SK-N-SH (cell line): ENCODE measurements at regions not wholly inside any gene's neighbourhood (a gene's known extent, or its start where the extent isn't known, plus 50 kb on each side); places are given as distances from the start of the nearest gene placed in this dataset.

Experiments used
- CTCF ChIA-PET: fragments of 300-600, 350-600 bp; formaldehyde crosslinking; extraction: SDS; loops from one replicate; lab custom pipeline; 2021; lab: Yijun Ruan, JAX
- POLR2A ChIA-PET: fragments of 350-600 bp; sonication (Branson Sonifier 250); formaldehyde crosslinking; extraction: SDS; loops from one replicate; lab custom pipeline; 2020; ENCODE audit warnings: antibody characterized with exemption, inconsistent platforms; lab: Yijun Ruan, JAX
- DNase-seq: peaks from one replicate; pipeline ENCODE4 v3.0.0; 2012
- H2AFZ ChIP-seq: fragments of 200-600 bp; sonication (generic); 2 replicates; pipeline ENCODE4 v1.8.1; 2016; ENCODE audit warnings: antibody characterized with exemption, mild to moderate bottlenecking, low read depth
- H3F3A ChIP-seq: fragments of 200-600 bp; sonication (generic); replicated peaks from 2 replicates; pipeline ENCODE3; 2016; ENCODE audit warnings: antibody characterized with exemption, mild to moderate bottlenecking; ENCODE audit not compliant: insufficient read depth
- H3K27ac ChIP-seq, 2 experiments: fragments of 200-500 bp in 1 of 2; fragments of 200-600 bp in 1 of 2; sonication (Bioruptor generic) in 1 of 2; sonication (generic), shearing (Covaris generic) in 1 of 2; 2 replicates each; pipeline versions ENCODE4 v1.5.1 to v1.6.1; 2014 to 2016; ENCODE audit warnings: low read depth in 2 of 2, inconsistent platforms in 1 of 2, low read length in 1 of 2, mild to moderate bottlenecking in 1 of 2, mixed read lengths in 1 of 2
- H3K27me3 ChIP-seq: fragments of 200-600 bp; sonication (generic), shearing (Covaris generic); 2 replicates; pipeline ENCODE4 v1.6.1; 2016; ENCODE audit warnings: mixed run types; ENCODE audit not compliant: insufficient read depth
- H3K36me3 ChIP-seq, 2 experiments: fragments of 200-500 bp in 1 of 2; fragments of 200-600 bp in 1 of 2; sonication (Bioruptor generic) in 1 of 2; sonication (generic) in 1 of 2; replicated peaks in 1 of 2; 2 replicates each; pipeline versions ENCODE3 to v1.5.1; 2014 to 2016; ENCODE audit warnings: low read length in 1 of 2, mild to moderate bottlenecking in 1 of 2; ENCODE audit not compliant: insufficient read depth in 2 of 2, control insufficient read depth in 1 of 2
- H3K4me1 ChIP-seq, 2 experiments: fragments of 200-500 bp in 1 of 2; fragments of 200-600 bp in 1 of 2; sonication (Bioruptor generic) in 1 of 2; sonication (generic), shearing (Covaris generic) in 1 of 2; 2 replicates each; pipeline versions ENCODE4 v1.5.1 to v1.6.1; 2014 to 2016; ENCODE audit warnings: low read depth in 1 of 2, low read length in 1 of 2, mixed run types in 1 of 2; ENCODE audit not compliant: insufficient read depth in 2 of 2, control insufficient read depth in 1 of 2
- H3K4me2 ChIP-seq: fragments of 200-600 bp; sonication (generic), shearing (Covaris generic); 2 replicates; pipeline ENCODE4 v1.6.1; 2017; ENCODE audit warnings: mixed run types
- H3K4me3 ChIP-seq, 2 experiments: fragments of 200-500 bp in 1 of 2; fragments of 200-600 bp in 1 of 2; sonication (Bioruptor generic) in 1 of 2; sonication (generic), shearing (Covaris generic) in 1 of 2; 2 replicates each; pipeline versions ENCODE4 v1.5.1 to v1.8.1; 2014 to 2016; ENCODE audit warnings: low read depth in 2 of 2, inconsistent platforms in 1 of 2, low read length in 1 of 2, mild to moderate bottlenecking in 1 of 2, mixed read lengths in 1 of 2, moderate library complexity in 1 of 2
- H3K79me2 ChIP-seq: fragments of 200-600 bp; sonication (generic); 2 replicates; pipeline ENCODE4 v1.8.1; 2017; ENCODE audit warnings: mild to moderate bottlenecking; ENCODE audit not compliant: insufficient read depth
- H3K9ac ChIP-seq: fragments of 200-600 bp; sonication (generic); 2 replicates; pipeline ENCODE4 v1.6.1; 2017; ENCODE audit warnings: mixed run types
- H3K9me2 ChIP-seq: fragments of 200-600 bp; sonication (generic); 2 replicates; pipeline ENCODE4 v1.6.1; 2017; ENCODE audit warnings: mixed run types
- H3K9me3 ChIP-seq: fragments of 200-600 bp; sonication (generic); 2 replicates; pipeline ENCODE4 v1.6.1; 2017; ENCODE audit warnings: mixed run types, mild to moderate bottlenecking, moderate library complexity
- H4K20me1 ChIP-seq: fragments of 200-600 bp; sonication (generic); 2 replicates; pipeline ENCODE4 v1.6.1; 2017; ENCODE audit warnings: mild to moderate bottlenecking, mixed run types; ENCODE audit not compliant: insufficient read depth
- CHD2 ChIP-seq: fragments of 150-350 bp; IDR thresholded peaks from 2 replicates; pipeline ENCODE4 v1.6.1; 2018; ENCODE audit warnings: low read length; ENCODE audit not compliant: partially characterized antibody
- EZH2phosphoT487 ChIP-seq: fragments of 200-600 bp; sonication (generic); IDR thresholded peaks from 2 replicates; pipeline ENCODE4 v1.6.1; 2017; ENCODE audit warnings: low read depth, mixed run types, mild to moderate bottlenecking, antibody characterized with exemption, moderate library complexity, borderline replicate concordance
- FOSL2 ChIP-seq: IDR thresholded peaks from 2 replicates; pipeline ENCODE4 v1.4.0; 2012; ENCODE audit warnings: low read depth, mild to moderate bottlenecking, moderate library complexity, borderline replicate concordance
- FOXJ3 ChIP-seq: sonication (generic); formaldehyde crosslinking; IDR thresholded peaks from 2 replicates; pipeline ENCODE4 v1.5.1; 2020; ENCODE audit warnings: mild to moderate bottlenecking, missing genetic modification reagents
- MXI1 ChIP-seq: IDR thresholded peaks from 2 replicates; pipeline ENCODE4 v1.6.1; 2012; ENCODE audit warnings: mild to moderate bottlenecking, low read depth, low read length, improper control_type of control experiment
- NFIC ChIP-seq: IDR thresholded peaks from 2 replicates; pipeline ENCODE4 v1.4.0; 2012; ENCODE audit warnings: borderline replicate concordance
- NRF1 ChIP-seq: IDR thresholded peaks from 2 replicates; pipeline ENCODE4 v1.6.1; 2012; ENCODE audit warnings: low read depth, mild to moderate bottlenecking, low read length
- REST ChIP-seq: IDR thresholded peaks from 2 replicates; pipeline ENCODE4 v1.6.1; 2012; ENCODE audit warnings: mild to moderate bottlenecking, low read depth, low read length, moderate library complexity
- TAF1 ChIP-seq: IDR thresholded peaks from 2 replicates; pipeline ENCODE4 v1.6.1; 2012; ENCODE audit warnings: low read depth, mild to moderate bottlenecking, low read length, moderate library complexity, borderline replicate concordance
- TCF12 ChIP-seq: IDR thresholded peaks from 2 replicates; pipeline ENCODE4 v1.4.0; 2012
- TEAD4 ChIP-seq: IDR thresholded peaks from 2 replicates; pipeline ENCODE4 v1.4.0; 2012; ENCODE audit warnings: mild to moderate bottlenecking, borderline replicate concordance; ENCODE audit not compliant: insufficient read depth
- USF2 ChIP-seq: fragments of 150-350 bp; IDR thresholded peaks from 2 replicates; pipeline ENCODE4 v1.6.1; 2017; ENCODE audit warnings: antibody characterized with exemption, low read length, low read depth, borderline replicate concordance
- WGBS: methylation state at CpG from one replicate; pipeline ENCODE4 v1.1.6; 2017; ENCODE audit warnings: low lambda C conversion rate; 5-methylcytosine and 5-hydroxymethylcytosine counted together

GRCh38 chr6:21538186-21538798 lies 55.3 kb upstream of the SOX4 start:
- Histone ChIP-seq H3K4me1 (peaks cover 0 to 11% of the 10 kb centered on the region in 2 experiments; a peak in 1 of 4 replicates), H3K36me3 (no peaks in the 10 kb centered on the region), H3K4me3 (no peak overlapping the region), H4K20me1 (no peaks in the 10 kb centered on the region), H3F3A (no peaks in the 10 kb centered on the region), H3K9me3 (no peaks in the 10 kb centered on the region), H3K79me2 (no peaks in the 10 kb centered on the region), H3K4me2 (no peak overlapping the region), H3K9me2 (no peaks in the 10 kb centered on the region), H2AFZ (no peak overlapping the region), H3K27ac (peak overlapping the region in 1 of 2 experiments; percentile 43; a peak in 1 of 4 replicates), H3K9ac (no peak overlapping the region), H3K27me3 (no peaks in the 10 kb centered on the region)
- 73% methylated on average over 5 of the region's 5 CpGs for WGBS
- POLR2A ChIA-PET, result no interaction called here
- DNase-seq, result no peak
- CTCF ChIA-PET, result interaction anchor here (1.1 kb wide), 1 partner anchor 10 kb away, joined by 4 read pairs; no protein-coding TSS in a partner anchor
- TF ChIP-seq TEAD4 (no peak), FOSL2 (0 out of 2 replicates have a peak, but pooled peaks have one; percentile 2), CHD2 (no peak)

- Histone ChIP-seq H4K20me1 (no peaks in the 10 kb centered on the region), H3K9ac (no peak overlapping the region), H3K27me3 (no peaks in the 10 kb centered on the region), H3K4me3 (no peak overlapping the region), H3K4me2 (no peak overlapping the region), H3K79me2 (no peaks in the 10 kb centered on the region)
- 65% methylated on average over 3 of the region's 4 CpGs for WGBS
- no peak for TF ChIP-seq MXI1
- TF ChIP-seq NRF1, result no peak
- TF ChIP-seq TAF1, result no peak
- no peak for TF ChIP-seq FOXJ3 (CRISPR knock-in tag)
- TF ChIP-seq USF2, result no peak
- no peak for TF ChIP-seq TCF12
- TF ChIP-seq NFIC, result no peak
- no peak for TF ChIP-seq EZH2phosphoT487
- TF ChIP-seq REST, result no peak
- TF ChIP-seq TEAD4, result no peak
- TF ChIP-seq, all 33 proteins: peak for 0
- no peaks in the 10 kb centered on the region for H3K36me3 ChIP-seq
- no peak overlapping the region for H2AFZ ChIP-seq
- H3K27ac ChIP-seq, result no peak overlapping the region
- no peaks in the 10 kb centered on the region for H3F3A ChIP-seq
- CTCF ChIA-PET, result interaction anchor here (1.0 kb wide), 1 partner anchor 30 kb away, joined by 3 read pairs; no protein-coding TSS in a partner anchor
- DNase-seq, result no peak
- POLR2A ChIA-PET, result no interaction called here
- no peaks in the 10 kb centered on the region for H3K9me3 ChIP-seq
- no peaks in the 10 kb centered on the region for H3K9me2 ChIP-seq
- H3K4me1 ChIP-seq, result peaks cover 0 to 11% of the 10 kb centered on the region in 2 experiments; a peak in 1 of 4 replicates
Measured at GRCh38 chr6:21539621-21540100, 53.9 kb upstream of the SOX4 start.
